ENCODE measurements at regions not wholly inside any gene's neighbourhood (a gene's known extent, or its start where the extent isn't known, plus 50 kb on each side); places are given as distances from the start of the nearest gene placed in this dataset.

DNA sequence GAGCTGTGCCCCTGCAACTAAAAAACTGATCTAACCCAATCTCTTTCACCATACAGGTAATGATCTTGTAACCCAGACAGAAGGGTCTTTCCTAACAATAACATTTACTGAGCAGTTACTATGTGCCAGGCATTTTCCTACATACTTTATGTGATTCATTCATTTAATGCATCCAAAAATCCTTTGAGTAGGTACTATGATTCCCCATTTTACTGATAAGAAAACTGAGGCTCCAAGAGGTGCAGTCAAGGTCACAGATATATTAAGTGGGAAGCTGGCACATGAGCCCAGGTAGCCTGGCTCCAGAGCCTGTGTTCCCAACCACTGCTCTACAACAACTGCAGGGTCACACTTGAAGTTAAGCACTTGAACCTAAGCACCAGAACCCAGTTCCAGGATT lies 87.6 kb downstream of the NCR2 start:
- Histone ChIP-seq H4K5ac (ENCODE audit: insufficient read length, low read depth, low read length) (no peak overlapping the region), H3K14ac (ENCODE audit: insufficient read depth, low read length) (no peak overlapping the region), H2BK5ac (ENCODE audit: insufficient read length, low read length) (no peak overlapping the region), H3K27me3 (ENCODE audit: insufficient read depth, low read length) (peaks cover 30% of the 10 kb centered on the region), H3K9me3 (ENCODE audit: control insufficient read depth, low read depth, low read length) (no peaks in the 10 kb centered on the region), H4K20me1 (ENCODE audit: control insufficient read depth, insufficient read depth, insufficient read length) (no peaks in the 10 kb centered on the region), H3K56ac (ENCODE audit: insufficient read length, low read depth, low read length) (no peak overlapping the region), H2BK15ac (ENCODE audit: low read depth, low read length) (no peak overlapping the region), H3T11ph (ENCODE audit: low read length) (no peak overlapping the region), H2BK20ac (ENCODE audit: low read depth, low read length, poor library complexity, severe bottlenecking) (no peak overlapping the region), H3K18ac (ENCODE audit: insufficient read length, low read depth, low read length) (no peak overlapping the region), H4K91ac (ENCODE audit: insufficient read length, low read depth, low read length) (no peak overlapping the region), H3K23me2 (ENCODE audit: insufficient read length, low read depth, low read length, poor library complexity, severe bottlenecking) (peaks cover 8% of the 10 kb centered on the region), H2AK5ac (ENCODE audit: insufficient read length, low read length) (no peak overlapping the region), H4K8ac (replicated peaks; ENCODE audit: insufficient read length, low read depth, low read length) (no peak overlapping the region), H3K4me2 (ENCODE audit: insufficient read depth, insufficient read length, low read length) (no peak overlapping the region), H3K79me2 (ENCODE audit: insufficient read depth, low read length) (no peaks in the 10 kb centered on the region), H3K27ac (ENCODE audit: insufficient read length, low read depth, low read length) (no peak overlapping the region), H3K79me1 (ENCODE audit: insufficient read depth, low read depth, low read length, poor library complexity, severe bottlenecking) (no peaks in the 10 kb centered on the region), H3K4ac (ENCODE audit: low read depth, low read length) (no peak overlapping the region), H3K4me1 (ENCODE audit: insufficient read depth, low read length) (peaks cover 2% of the 10 kb centered on the region; the same call in 1 of the 2 replicates), H3K23ac (ENCODE audit: insufficient read length, low read depth, low read length) (no peak overlapping the region), H2BK120ac (ENCODE audit: low read depth, low read length, poor library complexity, severe bottlenecking) (no peak overlapping the region), H2AFZ (ENCODE audit: low read length) (no peak overlapping the region), H2BK12ac (ENCODE audit: insufficient read length, low read depth, low read length) (no peak overlapping the region), H3K9ac (ENCODE audit: extremely low read depth, insufficient read length, low read length) (no peak overlapping the region)
- no peak for DNase-seq
- Mint-ChIP-seq H3K27me3 (ENCODE audit: low read depth) (peaks cover 1% of the 10 kb centered on the region), H3K4me3 (no peak overlapping the region), H3K9me3 (0 out of 5 replicates have a peak, but pooled peaks cover 0 to 3% of the 10 kb centered on the region in 2 experiments), H3K36me3 (ENCODE audit: insufficient read depth in 1 of 3, low read depth in 3 of 3) (no peaks in the 10 kb centered on the region; a peak in 1 of 7 replicates), H3K4me1 (no peaks in the 10 kb centered on the region), H3K27ac (no peak overlapping the region)
- TF ChIP-seq, protein P1, sequence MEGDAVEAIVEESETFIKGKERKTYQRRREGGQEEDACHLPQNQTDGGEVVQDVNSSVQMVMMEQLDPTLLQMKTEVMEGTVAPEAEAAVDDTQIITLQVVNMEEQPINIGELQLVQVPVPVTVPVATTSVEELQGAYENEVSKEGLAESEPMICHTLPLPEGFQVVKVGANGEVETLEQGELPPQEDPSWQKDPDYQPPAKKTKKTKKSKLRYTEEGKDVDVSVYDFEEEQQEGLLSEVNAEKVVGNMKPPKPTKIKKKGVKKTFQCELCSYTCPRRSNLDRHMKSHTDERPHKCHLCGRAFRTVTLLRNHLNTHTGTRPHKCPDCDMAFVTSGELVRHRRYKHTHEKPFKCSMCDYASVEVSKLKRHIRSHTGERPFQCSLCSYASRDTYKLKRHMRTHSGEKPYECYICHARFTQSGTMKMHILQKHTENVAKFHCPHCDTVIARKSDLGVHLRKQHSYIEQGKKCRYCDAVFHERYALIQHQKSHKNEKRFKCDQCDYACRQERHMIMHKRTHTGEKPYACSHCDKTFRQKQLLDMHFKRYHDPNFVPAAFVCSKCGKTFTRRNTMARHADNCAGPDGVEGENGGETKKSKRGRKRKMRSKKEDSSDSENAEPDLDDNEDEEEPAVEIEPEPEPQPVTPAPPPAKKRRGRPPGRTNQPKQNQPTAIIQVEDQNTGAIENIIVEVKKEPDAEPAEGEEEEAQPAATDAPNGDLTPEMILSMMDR (conservative IDR thresholded peaks at IDR 0.05): no peak
